OCI-LY1 (cell line): ENCODE measurements at regions not wholly inside any gene's neighbourhood (a gene's known extent, or its start where the extent isn't known, plus 50 kb on each side); places are given as distances from the start of the nearest gene placed in this dataset.

Experiments
- CTCF ChIP-seq: fragments of 200-600 bp; sonication (generic), shearing (Covaris generic); IDR thresholded peaks from 2 replicates; pipeline ENCODE4 v1.5.1; 2017; ENCODE audit warnings: mild to moderate bottlenecking, antibody characterized with exemption, low read length, moderate library complexity, mixed read lengths
- EZH2 ChIP-seq: fragments of 200-600 bp; sonication (generic), shearing (Covaris generic); IDR thresholded peaks from 2 replicates; pipeline ENCODE4 v1.8.0; 2017; ENCODE audit warnings: borderline replicate concordance, mixed run types, mild to moderate bottlenecking, antibody characterized with exemption, low read length, moderate library complexity, mixed read lengths

GRCh38 chr4:27662426-27662825 is 801.8 kb downstream of the STIM2 start:
- no peak for TF ChIP-seq CTCF
- no peak for TF ChIP-seq EZH2
